ENCODE measurements at regions not wholly inside any gene's neighbourhood (a gene's known extent, or its start where the extent isn't known, plus 50 kb on each side); places are given as distances from the start of the nearest gene placed in this dataset.

DNA sequence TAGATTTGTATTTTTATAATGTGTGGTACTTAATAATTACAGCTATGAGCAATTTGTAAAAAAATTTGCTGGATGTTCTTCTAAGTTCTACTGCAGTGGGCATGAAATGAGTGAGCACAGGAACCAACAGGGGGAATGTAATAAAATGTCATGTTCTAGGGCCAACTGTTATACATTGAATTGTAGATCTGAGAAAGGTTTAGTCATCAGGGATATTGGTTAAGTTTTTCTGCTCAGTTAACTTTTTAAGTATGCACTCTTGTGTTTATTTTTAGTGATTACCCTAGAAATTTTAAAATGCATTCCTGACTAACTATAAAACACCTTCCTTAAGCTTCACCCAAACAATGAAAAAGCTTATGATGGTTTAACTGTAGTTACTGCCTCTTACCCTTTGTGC is 101.8 kb downstream of the CAND1 start:
- peaks cover 2% of the 10 kb centered on the region for H3K36me3 Mint-ChIP-seq
- no peak for DNase-seq
- no peaks in the 10 kb centered on the region for H3K4me1 Mint-ChIP-seq
- H3K9me3 Mint-ChIP-seq: peaks cover 10% of the 10 kb centered on the region
- no peak overlapping the region for H3K27ac Mint-ChIP-seq
- H3K4me3 Mint-ChIP-seq: no peak overlapping the region
- no peaks in the 10 kb centered on the region for H3K27me3 Mint-ChIP-seq

DNA sequence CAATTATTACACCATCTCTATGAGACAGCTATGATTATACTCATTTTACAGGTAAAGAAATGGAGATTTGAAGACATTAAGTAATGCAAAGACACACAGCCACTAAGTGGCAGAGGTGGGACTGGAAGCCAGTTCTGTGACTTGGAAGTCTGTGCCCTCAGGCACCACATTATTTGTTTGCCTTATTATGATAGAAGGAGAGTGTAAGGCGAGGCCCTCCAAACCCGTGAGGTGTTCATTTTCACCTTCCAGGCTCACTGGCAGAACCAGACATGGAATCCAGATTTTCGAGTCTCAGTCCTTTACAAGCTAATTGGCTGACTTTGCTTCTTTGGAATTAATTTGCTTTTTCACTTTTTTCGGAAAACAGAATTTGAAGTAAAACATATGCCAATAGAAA is 107.9 kb downstream of the CAND1 start:
- no peaks in the 10 kb centered on the region for H3K27me3 Mint-ChIP-seq
- H3K36me3 Mint-ChIP-seq: peaks cover 2% of the 10 kb centered on the region
- H3K4me3 Mint-ChIP-seq: no peak overlapping the region
- peaks cover 2% of the 10 kb centered on the region for H3K4me1 Mint-ChIP-seq
- DNase-seq: no peak
- H3K9me3 Mint-ChIP-seq: peaks cover 13% of the 10 kb centered on the region
- no peak overlapping the region for H3K27ac Mint-ChIP-seq

DNA sequence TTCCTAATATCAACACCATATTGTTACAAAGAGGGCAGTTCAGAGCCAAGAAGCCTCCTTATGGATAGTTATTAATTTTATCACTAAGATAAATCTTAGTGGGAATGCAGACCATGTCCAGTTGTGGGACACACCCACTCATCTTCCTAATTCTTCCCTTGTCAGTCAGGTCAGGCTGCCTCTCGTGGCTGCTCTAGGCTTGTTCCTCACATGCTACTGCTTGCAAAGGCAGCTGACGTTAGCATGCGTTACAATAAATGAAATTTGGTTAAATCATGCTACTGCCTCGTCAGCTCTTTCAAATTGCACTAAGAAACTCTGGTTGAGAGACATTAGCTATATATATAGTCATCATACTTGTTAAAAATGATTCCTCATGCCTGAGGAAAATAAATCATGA is 108.4 kb downstream of the CAND1 start:
- Mint-ChIP-seq H3K36me3 (no peaks in the 10 kb centered on the region), H3K27me3 (no peaks in the 10 kb centered on the region), H3K4me1 (peaks cover 6% of the 10 kb centered on the region), H3K9me3 (peaks cover 10% of the 10 kb centered on the region), H3K4me3 (no peak overlapping the region), H3K27ac (no peak overlapping the region)
- DNase-seq: no peak

DNA sequence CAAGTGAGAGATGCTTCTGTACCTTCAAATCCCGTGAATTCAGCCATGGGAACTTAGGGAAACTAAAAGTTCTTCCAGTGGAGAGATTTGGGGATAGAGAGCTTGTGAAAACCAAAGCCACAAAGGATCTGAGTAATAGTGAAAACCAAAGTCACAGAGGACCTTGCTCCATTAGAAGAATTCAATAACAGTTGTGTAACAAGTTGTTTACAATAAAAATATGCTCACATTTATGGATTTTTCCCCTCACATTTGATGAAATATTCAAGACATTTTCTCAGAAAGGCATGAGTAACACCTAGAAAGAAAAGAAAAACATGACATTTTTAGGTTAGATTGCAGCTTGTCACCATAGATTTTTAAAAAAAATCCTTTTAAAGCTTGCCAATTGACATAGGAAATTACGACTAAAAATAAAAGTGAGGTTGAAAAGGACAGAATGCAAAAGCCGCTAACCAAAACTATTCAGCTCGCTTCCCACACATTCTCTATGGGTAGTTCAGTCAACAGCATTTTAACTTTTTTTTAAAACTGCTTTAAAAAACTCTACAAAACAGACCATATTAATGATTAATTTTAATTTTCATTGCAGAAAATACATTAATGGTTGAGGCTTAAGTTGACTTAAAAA is 113.2 kb downstream of the CAND1 start:
- Mint-ChIP-seq H3K4me1 (peaks cover 9% of the 10 kb centered on the region), H3K36me3 (no peaks in the 10 kb centered on the region), H3K27ac (no peak overlapping the region), H3K27me3 (no peaks in the 10 kb centered on the region), H3K4me3 (no peak overlapping the region), H3K9me3 (peaks cover 4% of the 10 kb centered on the region)
- DNase-seq: no peak

DNA sequence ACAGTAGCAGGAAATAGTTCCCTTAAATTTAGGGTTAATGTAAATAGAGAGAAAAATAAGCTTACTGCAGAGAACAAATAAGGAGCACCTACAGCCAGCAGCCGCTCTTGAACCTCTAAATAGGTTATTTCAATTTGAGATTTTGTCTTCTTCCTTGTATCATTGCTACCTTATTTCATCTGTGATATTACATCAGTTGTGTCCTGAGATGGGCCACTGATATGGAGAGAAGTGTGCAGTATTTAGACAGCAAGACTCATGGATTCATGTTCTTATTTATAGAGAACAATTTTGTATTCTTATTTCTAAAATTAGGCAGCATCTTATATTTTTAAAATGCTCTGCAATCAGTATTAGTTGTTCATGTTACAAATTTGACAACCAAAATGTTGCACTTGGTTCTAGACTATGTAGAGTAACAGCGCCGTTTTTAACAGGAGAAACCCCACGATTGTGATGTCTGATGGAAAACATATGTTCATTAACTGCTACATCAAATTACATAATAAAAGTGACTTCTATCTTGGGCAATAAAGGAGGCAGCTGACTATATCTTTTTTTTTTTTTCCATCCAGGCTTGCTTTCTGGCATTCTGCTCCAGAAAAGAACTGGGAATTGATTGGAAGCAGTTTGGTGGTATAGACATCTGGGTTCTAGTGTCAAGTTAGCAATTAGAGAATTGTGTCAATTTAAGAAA is 117.9 kb downstream of the CAND1 start:
- Mint-ChIP-seq H3K27ac (no peak overlapping the region), H3K27me3 (no peaks in the 10 kb centered on the region), H3K4me1 (peaks cover 11% of the 10 kb centered on the region), H3K4me3 (no peak overlapping the region), H3K36me3 (no peaks in the 10 kb centered on the region), H3K9me3 (peaks cover 1% of the 10 kb centered on the region)
- DNase-seq: no peak

DNA sequence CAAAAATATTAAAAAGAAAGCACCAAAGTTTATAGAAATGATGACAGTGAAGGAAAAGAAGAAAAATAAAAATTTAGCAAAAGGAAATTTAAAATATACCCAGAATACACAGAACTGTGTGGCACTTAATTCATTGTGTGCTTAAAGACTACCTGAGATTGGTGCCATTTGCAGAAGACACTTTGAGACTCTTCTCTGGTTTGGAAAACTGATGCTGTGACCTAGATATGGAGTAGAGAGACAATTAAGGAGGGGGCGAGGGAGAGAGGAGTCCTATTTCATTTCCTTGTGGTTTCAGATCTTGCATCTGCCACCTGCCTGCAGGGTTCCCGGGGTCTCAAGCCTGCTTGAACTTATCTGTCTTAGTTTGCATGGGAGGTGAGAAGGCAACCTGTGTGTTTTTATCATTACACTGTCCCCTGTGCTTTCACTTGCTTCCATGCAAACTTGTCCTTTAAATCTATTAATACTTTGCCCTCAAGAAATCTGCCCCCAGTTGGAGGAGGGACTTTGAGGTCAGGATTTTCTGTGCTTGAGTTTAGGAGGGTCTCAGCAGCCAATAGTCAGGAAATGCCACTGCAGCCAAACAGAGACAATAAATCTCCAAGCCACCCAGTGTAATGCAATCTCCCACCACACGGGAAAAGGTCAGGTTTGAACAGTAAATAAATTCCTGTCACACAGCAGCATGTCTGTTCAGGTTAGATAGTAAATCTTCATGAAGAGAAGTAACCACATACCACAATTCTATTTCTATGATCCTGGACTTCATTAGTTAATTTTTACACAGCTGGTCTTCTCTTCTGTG is 119.4 kb downstream of the CAND1 start:
- DNase-seq: no peak
- H3K9me3 Mint-ChIP-seq: peaks cover 1% of the 10 kb centered on the region
- peaks cover 4% of the 10 kb centered on the region for H3K4me1 Mint-ChIP-seq
- no peak overlapping the region for H3K27ac Mint-ChIP-seq
- H3K36me3 Mint-ChIP-seq: no peaks in the 10 kb centered on the region
- H3K4me3 Mint-ChIP-seq: no peak overlapping the region
- H3K27me3 Mint-ChIP-seq: no peaks in the 10 kb centered on the region

DNA sequence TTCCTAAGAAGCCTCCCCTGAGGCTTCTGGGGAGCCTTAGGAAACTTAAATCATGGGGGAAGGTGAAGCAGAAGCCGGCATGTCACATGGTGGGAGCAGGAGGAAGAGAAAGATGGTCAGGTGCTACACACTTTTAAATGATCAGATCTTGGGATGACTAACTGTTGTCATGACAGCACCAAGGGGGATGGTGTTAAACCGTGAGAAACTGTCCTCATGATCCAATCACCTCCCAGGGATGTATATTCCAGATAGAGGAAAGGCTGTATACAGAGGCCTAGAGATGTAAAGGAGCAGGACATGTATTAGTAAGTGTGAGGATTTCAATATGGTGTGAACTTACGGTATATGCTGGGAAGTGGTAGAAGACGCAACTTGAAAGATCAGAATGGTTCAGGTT is 121.1 kb downstream of the CAND1 start:
- H3K9me3 Mint-ChIP-seq: peaks cover 1% of the 10 kb centered on the region
- no peaks in the 10 kb centered on the region for H3K36me3 Mint-ChIP-seq
- H3K4me1 Mint-ChIP-seq: peaks cover 4% of the 10 kb centered on the region
- H3K27ac Mint-ChIP-seq: no peak overlapping the region
- DNase-seq: no peak
- H3K4me3 Mint-ChIP-seq: no peak overlapping the region
- no peaks in the 10 kb centered on the region for H3K27me3 Mint-ChIP-seq

DNA sequence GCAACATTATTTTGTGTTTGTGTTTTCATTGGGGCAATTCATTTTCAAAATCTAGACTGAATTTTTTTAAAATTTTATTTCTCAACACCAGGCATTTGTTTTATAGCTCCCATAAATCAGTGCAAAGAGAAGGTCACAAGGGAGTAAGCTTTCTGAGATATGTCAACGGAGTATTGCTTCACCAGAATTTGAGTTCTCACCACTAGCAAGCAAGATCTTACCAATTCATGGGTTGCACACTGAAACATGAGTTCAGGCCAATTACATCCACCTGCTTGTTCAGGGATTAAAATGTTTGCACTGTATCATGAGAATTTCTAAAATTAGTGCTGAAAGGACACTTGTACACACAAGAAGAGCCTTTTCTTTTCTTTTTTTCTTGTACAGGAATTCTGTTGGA is 121.9 kb downstream of the CAND1 start:
- no peak overlapping the region for H3K4me3 Mint-ChIP-seq
- H3K4me1 Mint-ChIP-seq: peaks cover 4% of the 10 kb centered on the region
- H3K36me3 Mint-ChIP-seq: no peaks in the 10 kb centered on the region
- peaks cover 1% of the 10 kb centered on the region for H3K9me3 Mint-ChIP-seq
- no peaks in the 10 kb centered on the region for H3K27me3 Mint-ChIP-seq
- H3K27ac Mint-ChIP-seq: no peak overlapping the region
- DNase-seq: no peak

DNA sequence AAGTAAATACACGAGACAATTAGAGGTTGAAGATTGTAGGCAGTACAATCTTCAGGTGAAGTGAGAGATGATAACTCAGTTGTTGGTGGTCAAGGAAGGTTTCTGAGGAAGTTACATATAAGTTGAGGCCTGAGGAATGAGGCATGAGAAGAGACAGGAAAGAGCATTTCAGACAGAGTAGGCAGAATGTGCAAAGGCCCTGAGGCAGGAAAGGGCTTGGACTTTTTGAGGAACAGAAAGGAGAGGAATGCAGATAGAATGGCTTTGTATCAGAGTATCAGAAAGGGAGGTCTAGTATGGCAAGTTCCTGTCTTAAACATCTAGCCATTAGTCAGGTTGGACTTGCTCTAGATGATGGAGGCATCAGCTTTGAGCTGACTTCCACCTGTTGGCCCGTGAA is 122.5 kb downstream of the CAND1 start:
- Mint-ChIP-seq H3K9me3 (peaks cover 1% of the 10 kb centered on the region), H3K27ac (no peak overlapping the region), H3K27me3 (no peaks in the 10 kb centered on the region), H3K36me3 (no peaks in the 10 kb centered on the region), H3K4me3 (no peak overlapping the region), H3K4me1 (peaks cover 4% of the 10 kb centered on the region)
- no peak for DNase-seq

DNA sequence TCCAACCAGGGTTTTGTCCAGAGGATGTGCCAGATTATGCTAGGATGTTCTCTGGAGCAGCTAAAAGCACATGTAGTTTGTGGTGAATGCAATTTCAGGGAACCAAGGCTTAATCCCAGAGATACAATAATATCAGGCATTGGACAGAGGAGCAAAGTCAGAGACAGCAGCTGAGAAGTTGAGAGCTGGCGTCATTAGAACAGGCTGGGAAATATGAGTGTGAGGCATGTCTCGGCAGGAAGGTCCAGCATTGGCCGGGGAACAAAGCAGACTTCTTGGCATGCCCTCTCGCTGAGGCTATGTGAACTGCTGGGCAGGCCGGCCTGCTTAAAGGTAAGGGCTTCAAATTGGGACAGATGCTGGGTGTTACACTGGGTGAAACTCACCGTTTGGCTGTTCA is 125.4 kb downstream of the CAND1 start:
- no peak overlapping the region for H3K4me3 Mint-ChIP-seq
- peaks cover 1% of the 10 kb centered on the region for H3K9me3 Mint-ChIP-seq
- H3K36me3 Mint-ChIP-seq: no peaks in the 10 kb centered on the region
- DNase-seq: no peak
- H3K27ac Mint-ChIP-seq: no peak overlapping the region
- no peaks in the 10 kb centered on the region for H3K4me1 Mint-ChIP-seq
- no peaks in the 10 kb centered on the region for H3K27me3 Mint-ChIP-seq

DNA sequence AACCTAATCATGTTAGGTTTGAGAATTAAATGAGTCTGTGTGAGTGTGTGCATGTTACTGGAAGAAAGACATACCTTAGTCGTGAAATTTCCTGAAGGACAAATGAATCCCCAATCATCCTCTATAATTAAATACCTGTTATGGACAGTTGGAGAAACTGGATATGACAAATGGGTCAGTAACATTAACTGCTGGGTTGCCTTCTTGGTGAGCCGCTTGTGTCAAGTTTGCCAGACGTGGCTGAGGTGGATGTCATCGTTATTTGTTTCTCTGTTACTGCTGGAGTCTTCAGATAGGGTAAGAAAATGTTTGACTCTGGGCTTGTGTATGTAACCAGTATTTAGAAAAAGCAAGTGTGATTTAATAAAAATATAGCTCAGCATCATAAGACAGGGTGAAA is 131.6 kb downstream of the CAND1 start:
- Mint-ChIP-seq H3K4me3 (no peak overlapping the region), H3K27me3 (no peaks in the 10 kb centered on the region), H3K27ac (no peak overlapping the region), H3K36me3 (peaks cover 4% of the 10 kb centered on the region), H3K4me1 (no peaks in the 10 kb centered on the region), H3K9me3 (peaks cover 4% of the 10 kb centered on the region)
- no peak for DNase-seq

DNA sequence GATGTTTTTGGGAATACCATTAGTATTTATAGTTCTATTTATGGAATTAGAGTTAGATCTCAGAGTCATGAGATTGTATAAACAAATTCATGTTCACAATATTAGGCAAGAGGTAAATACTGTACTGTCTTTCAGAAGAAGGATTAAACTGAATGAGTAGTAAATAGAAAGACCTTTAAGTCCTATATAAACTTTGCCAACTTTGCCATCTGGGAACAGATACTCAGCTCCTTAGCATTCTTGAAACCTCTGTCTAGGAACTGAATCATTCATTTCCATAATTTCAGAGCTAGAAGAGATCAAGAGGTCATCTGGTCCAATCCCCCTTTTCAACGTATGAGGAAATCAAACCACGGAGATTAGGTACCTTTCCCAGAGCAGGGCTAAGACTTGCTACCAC is 141.1 kb downstream of the CAND1 start:
- H3K27me3 Mint-ChIP-seq: no peaks in the 10 kb centered on the region
- H3K9me3 Mint-ChIP-seq: peaks cover 23% of the 10 kb centered on the region
- H3K36me3 Mint-ChIP-seq: peaks cover 11% of the 10 kb centered on the region
- H3K4me1 Mint-ChIP-seq: no peaks in the 10 kb centered on the region
- no peak overlapping the region for H3K4me3 Mint-ChIP-seq
- H3K27ac Mint-ChIP-seq: no peak overlapping the region
- DNase-seq: no peak

DNA sequence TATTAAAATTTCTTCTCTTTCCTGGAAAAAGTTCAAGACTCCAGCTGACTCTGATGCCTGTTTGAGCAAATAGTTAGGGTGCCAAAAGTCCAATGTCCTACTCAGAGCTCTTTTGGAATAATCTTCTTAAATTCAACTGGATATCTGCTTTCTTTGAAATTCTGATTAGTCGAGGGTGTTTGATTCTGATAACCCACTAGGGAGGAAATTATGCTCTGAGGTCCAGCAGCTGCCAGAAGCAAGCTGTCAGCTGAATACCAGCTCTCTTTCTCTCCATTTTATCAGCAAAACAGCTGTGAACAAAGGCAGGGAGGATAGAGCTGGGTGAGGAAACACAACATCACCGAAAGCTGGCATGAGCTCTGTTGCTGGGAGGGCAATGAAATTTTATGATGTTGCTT is 141.5 kb downstream of the CAND1 start:
- Mint-ChIP-seq H3K4me1 (no peaks in the 10 kb centered on the region), H3K36me3 (peaks cover 8% of the 10 kb centered on the region), H3K27ac (no peak overlapping the region), H3K4me3 (no peak overlapping the region), H3K9me3 (peaks cover 20% of the 10 kb centered on the region), H3K27me3 (no peaks in the 10 kb centered on the region)
- no peak for DNase-seq

DNA sequence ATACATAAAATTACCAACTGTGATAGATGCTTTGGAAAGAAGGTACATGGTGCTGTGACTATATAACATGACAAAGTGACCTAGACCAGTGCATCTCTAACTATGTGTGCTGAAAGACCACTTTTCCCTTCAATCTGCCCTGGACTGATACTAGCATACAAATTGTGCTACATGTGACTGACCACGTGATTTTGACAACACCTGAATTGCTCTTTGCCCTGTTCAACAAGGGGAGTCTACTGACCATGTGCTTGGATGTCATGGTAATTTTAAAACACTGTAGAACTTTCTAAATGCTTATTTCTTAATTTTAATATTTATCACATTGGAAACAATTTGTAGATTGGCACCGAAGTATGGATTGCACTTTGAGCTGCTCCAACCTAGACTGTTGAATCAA is 142.4 kb downstream of the CAND1 start:
- no peak overlapping the region for H3K27ac Mint-ChIP-seq
- H3K4me1 Mint-ChIP-seq: no peaks in the 10 kb centered on the region
- DNase-seq: no peak
- H3K36me3 Mint-ChIP-seq: peaks cover 3% of the 10 kb centered on the region
- no peaks in the 10 kb centered on the region for H3K27me3 Mint-ChIP-seq
- no peak overlapping the region for H3K4me3 Mint-ChIP-seq
- peaks cover 13% of the 10 kb centered on the region for H3K9me3 Mint-ChIP-seq

DNA sequence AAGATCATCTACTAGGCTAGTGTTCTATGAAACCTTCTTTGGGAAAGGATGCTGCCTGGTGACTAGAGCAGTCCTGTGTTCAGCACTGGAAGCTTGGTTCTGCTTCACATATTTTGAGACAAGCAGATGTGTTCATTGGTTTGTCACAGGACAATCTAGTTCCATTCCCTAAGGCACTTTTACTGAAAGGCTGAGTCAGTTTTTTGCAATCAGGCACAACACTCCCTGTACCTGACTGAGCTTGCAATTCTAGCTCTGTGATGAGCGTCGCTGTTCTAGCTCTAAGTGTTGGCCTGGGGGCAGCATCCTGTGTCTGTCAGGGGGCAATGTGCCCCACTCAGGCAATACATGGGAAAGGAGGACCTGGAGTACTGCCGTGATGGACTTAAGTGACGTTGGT is 144.4 kb downstream of the CAND1 start:
- peaks cover 1% of the 10 kb centered on the region for H3K36me3 Mint-ChIP-seq
- H3K4me1 Mint-ChIP-seq: no peaks in the 10 kb centered on the region
- H3K4me3 Mint-ChIP-seq: no peak overlapping the region
- DNase-seq: no peak
- H3K27me3 Mint-ChIP-seq: no peaks in the 10 kb centered on the region
- peaks cover 7% of the 10 kb centered on the region for H3K9me3 Mint-ChIP-seq
- no peak overlapping the region for H3K27ac Mint-ChIP-seq
